Naive thymus-derived CD4-positive, alpha-beta T cell (primary cell): ENCODE measurements at regions not wholly inside any gene's neighbourhood (a gene's known extent, or its start where the extent isn't known, plus 50 kb on each side); places are given as distances from the start of the nearest gene placed in this dataset.

Experiments
- ATAC-seq: fragments of 150-1000 bp; cut with Tn5 transposase; 2 replicates; pipeline ENCODE4 v1.10.0; 2021; ENCODE audit warnings: mild to moderate bottlenecking, moderate library complexity
- CTCF ChIA-PET: fragments of 350-600 bp; sonication (Branson Sonifier 250); formaldehyde crosslinking; loops from one replicate; lab custom pipeline; 2021; ENCODE audit warnings: antibody characterized with exemption; lab: Charles Lee
- POLR2A ChIA-PET: fragments of 350-600 bp; sonication (Branson Sonifier 250); formaldehyde crosslinking; loops from one replicate; lab custom pipeline; 2021; ENCODE audit warnings: antibody characterized with exemption, inconsistent platforms; lab: Charles Lee
- DNase-seq, 9 donors: peaks; one replicate each; pipeline versions ENCODE4 v3.0.0 to v3.0.0-alpha.2; 2020 to 2022; ENCODE audit warnings: mixed read lengths in 1 of 9
- H3K27ac ChIP-seq: one replicate; pipeline ENCODE4 v1.7.0; 2013; ENCODE audit warnings: mild to moderate bottlenecking, low read depth, low read length, moderate library complexity
- H3K27me3 ChIP-seq, 2 donors: one replicate each; pipeline ENCODE4 v1.7.0; 2013; ENCODE audit warnings: low read length in 2 of 2, mild to moderate bottlenecking in 2 of 2, moderate library complexity in 2 of 2; ENCODE audit not compliant: control insufficient read depth in 2 of 2, insufficient read depth in 2 of 2
- H3K36me3 ChIP-seq, 3 experiments: 1 replicate in 2 of 3; 2 replicates in 1 of 3; pipeline ENCODE4 v1.7.0; 2013; ENCODE audit warnings: low read length in 3 of 3, mild to moderate bottlenecking in 3 of 3, moderate library complexity in 1 of 3; ENCODE audit not compliant: insufficient read depth in 3 of 3, control insufficient read depth in 2 of 3
- H3K4me1 ChIP-seq, 2 donors: one replicate each; pipeline ENCODE4 v1.7.0; 2013; ENCODE audit warnings: low read length in 2 of 2, mild to moderate bottlenecking in 2 of 2, moderate library complexity in 1 of 2; ENCODE audit not compliant: control insufficient read depth in 2 of 2, insufficient read depth in 2 of 2
- H3K4me3 ChIP-seq: 2 replicates; pipeline ENCODE4 v1.7.0; 2013; ENCODE audit warnings: mild to moderate bottlenecking, low read length
- H3K9me3 ChIP-seq, 3 experiments: 1 replicate in 2 of 3; 2 replicates in 1 of 3; pipeline ENCODE4 v1.7.0; 2013; ENCODE audit warnings: low read length in 3 of 3; ENCODE audit not compliant: control insufficient read depth in 2 of 3
- H3K27ac Mint-ChIP-seq, 9 donors: one replicate each; pipeline ENCODE4 v1.8.0; 2020 to 2022; ENCODE audit warnings: mixed read lengths in 9 of 9, mild to moderate bottlenecking in 8 of 9, moderate library complexity in 5 of 9, inconsistent platforms in 2 of 9
- H3K27me3 Mint-ChIP-seq, 5 donors: one replicate each; pipeline ENCODE4 v1.8.0; 2021 to 2022; ENCODE audit warnings: mixed read lengths in 5 of 5, mild to moderate bottlenecking in 1 of 5
- H3K36me3 Mint-ChIP-seq, 5 donors: one replicate each; pipeline ENCODE4 v1.8.0; 2020 to 2022; ENCODE audit warnings: mixed read lengths in 5 of 5, mild to moderate bottlenecking in 3 of 5, inconsistent platforms in 1 of 5
- H3K4me1 Mint-ChIP-seq, 7 donors: one replicate each; pipeline ENCODE4 v1.8.0; 2020 to 2022; ENCODE audit warnings: mixed read lengths in 7 of 7, mild to moderate bottlenecking in 3 of 7, inconsistent platforms in 1 of 7
- H3K4me3 Mint-ChIP-seq, 10 donors: one replicate each; pipeline ENCODE4 v1.8.0; 2020 to 2022; ENCODE audit warnings: mild to moderate bottlenecking in 10 of 10, mixed read lengths in 10 of 10, moderate library complexity in 6 of 10, inconsistent platforms in 2 of 10
- H3K9me3 Mint-ChIP-seq, 11 donors: one replicate each; pipeline ENCODE4 v1.8.0; 2020 to 2022; ENCODE audit warnings: mixed read lengths in 11 of 11, mild to moderate bottlenecking in 4 of 11, inconsistent platforms in 1 of 11, moderate library complexity in 1 of 11
- intact Hi-C, 2 donors: fragments of 100-400 bp; cut with micrococcal nuclease; formaldehyde crosslinking; loops; one replicate each; pipeline ENCODE4 v1.15.1; 2023

GRCh38 chr20:16966276-16966880, 218.2 kb downstream of the OTOR start:
- Mint-ChIP-seq H3K36me3 (no peaks in the 10 kb centered on the region), H3K4me1 (no peaks in the 10 kb centered on the region), H3K9me3 (peaks cover 0 to 16% (median 4%) of the 10 kb centered on the region in 11 donors), H3K27me3 (no peaks in the 10 kb centered on the region), H3K4me3 (no peak overlapping the region), H3K27ac (no peak overlapping the region)
- no peak for DNase-seq
- no peaks in the 10 kb centered on the region for H3K9me3 ChIP-seq
- H3K4me3 ChIP-seq = no peak overlapping the region
- no peaks in the 10 kb centered on the region for H3K36me3 ChIP-seq
- intact Hi-C loops = no loop called here
- H3K27me3 ChIP-seq = no peaks in the 10 kb centered on the region
- no peaks in the 10 kb centered on the region for H3K4me1 ChIP-seq
- ChIA-PET POLR2A (no interaction called here), CTCF (no interaction called here)
- no peak for ATAC-seq
- no peak overlapping the region for H3K27ac ChIP-seq

GRCh38 chr20:16968099-16968498, 219.9 kb downstream of the OTOR start:
- no peak for ATAC-seq
- H3K36me3 Mint-ChIP-seq = no peaks in the 10 kb centered on the region
- Histone ChIP-seq H3K4me3 (no peak overlapping the region), H3K27ac (no peak overlapping the region), H3K36me3 (no peaks in the 10 kb centered on the region), H3K9me3 (no peaks in the 10 kb centered on the region), H3K27me3 (no peaks in the 10 kb centered on the region), H3K4me1 (no peaks in the 10 kb centered on the region)
- no peak overlapping the region for H3K27ac Mint-ChIP-seq
- H3K4me3 Mint-ChIP-seq = no peak overlapping the region
- DNase-seq = no peak
- ChIA-PET POLR2A (no interaction called here), CTCF (no interaction called here)
- intact Hi-C loops = no loop called here
- no peaks in the 10 kb centered on the region for H3K27me3 Mint-ChIP-seq
- no peaks in the 10 kb centered on the region for H3K4me1 Mint-ChIP-seq
- H3K9me3 Mint-ChIP-seq = peaks cover 0 to 16% (median under 1%) of the 10 kb centered on the region in 11 donors

GRCh38 chr20:16970776-16971175, 222.6 kb downstream of the OTOR start:
- Mint-ChIP-seq H3K36me3 (no peaks in the 10 kb centered on the region), H3K9me3 (peaks cover 0 to 16% (median 3%) of the 10 kb centered on the region in 11 donors), H3K27ac (no peak overlapping the region), H3K27me3 (no peaks in the 10 kb centered on the region), H3K4me3 (no peak overlapping the region), H3K4me1 (no peaks in the 10 kb centered on the region)
- ChIA-PET POLR2A (no interaction called here), CTCF (no interaction called here)
- no peaks in the 10 kb centered on the region for H3K27me3 ChIP-seq
- ATAC-seq (no peak), DNase-seq (no peak)
- H3K9me3 ChIP-seq = no peaks in the 10 kb centered on the region
- no peak overlapping the region for H3K4me3 ChIP-seq
- H3K27ac ChIP-seq = no peak overlapping the region
- intact Hi-C loops = no loop called here
- no peaks in the 10 kb centered on the region for H3K36me3 ChIP-seq
- no peaks in the 10 kb centered on the region for H3K4me1 ChIP-seq

GRCh38 chr20:16974080-16974854, 226.1 kb downstream of the OTOR start:
- Mint-ChIP-seq H3K4me3 (no peak overlapping the region), H3K4me1 (no peaks in the 10 kb centered on the region)
- no peak for DNase-seq

GRCh38 chr20:16974855-16975162, 226.7 kb downstream of the OTOR start:
- Mint-ChIP-seq H3K36me3 (no peaks in the 10 kb centered on the region), H3K4me1 (no peaks in the 10 kb centered on the region), H3K4me3 (no peak overlapping the region), H3K9me3 (peaks cover 0 to 15% (median 4%) of the 10 kb centered on the region in 11 donors), H3K27ac (no peak overlapping the region), H3K27me3 (no peaks in the 10 kb centered on the region)
- intact Hi-C loops = no loop called here
- Histone ChIP-seq H3K4me1 (no peaks in the 10 kb centered on the region), H3K9me3 (no peaks in the 10 kb centered on the region), H3K27me3 (no peaks in the 10 kb centered on the region), H3K27ac (no peak overlapping the region), H3K36me3 (no peaks in the 10 kb centered on the region), H3K4me3 (no peak overlapping the region)
- POLR2A ChIA-PET = no interaction called here
- DNase-seq (no peak), ATAC-seq (no peak)
- CTCF ChIA-PET = no interaction called here

More at GRCh38 chr20:16974080-16974854, 226.1 kb downstream of the OTOR start:
- H3K4me1 ChIP-seq = no peaks in the 10 kb centered on the region
- ChIA-PET CTCF (no interaction called here), POLR2A (no interaction called here)
- Mint-ChIP-seq H3K27me3 (no peaks in the 10 kb centered on the region), H3K36me3 (no peaks in the 10 kb centered on the region), H3K9me3 (peaks cover 0 to 13% (median 4%) of the 10 kb centered on the region in 11 donors), H3K27ac (no peak overlapping the region)
- H3K9me3 ChIP-seq = no peaks in the 10 kb centered on the region
- no peak overlapping the region for H3K4me3 ChIP-seq
- no peak for ATAC-seq
- no peak overlapping the region for H3K27ac ChIP-seq
- H3K36me3 ChIP-seq = no peaks in the 10 kb centered on the region
- intact Hi-C loops = no loop called here
- H3K27me3 ChIP-seq = no peaks in the 10 kb centered on the region

GRCh38 chr20:16975682-16976081, 227.5 kb downstream of the OTOR start:
- intact Hi-C loops = no loop called here
- Histone ChIP-seq H3K4me3 (no peak overlapping the region), H3K9me3 (no peaks in the 10 kb centered on the region), H3K27me3 (no peaks in the 10 kb centered on the region), H3K27ac (no peak overlapping the region), H3K4me1 (no peaks in the 10 kb centered on the region), H3K36me3 (no peaks in the 10 kb centered on the region)
- ChIA-PET CTCF (no interaction called here), POLR2A (no interaction called here)
- no peak overlapping the region for H3K4me3 Mint-ChIP-seq
- no peaks in the 10 kb centered on the region for H3K36me3 Mint-ChIP-seq
- no peaks in the 10 kb centered on the region for H3K27me3 Mint-ChIP-seq
- DNase-seq (no peak), ATAC-seq (no peak)
- H3K27ac Mint-ChIP-seq = no peak overlapping the region
- peaks cover 0 to 17% (median 4%) of the 10 kb centered on the region in 11 donors for H3K9me3 Mint-ChIP-seq
- no peaks in the 10 kb centered on the region for H3K4me1 Mint-ChIP-seq

GRCh38 chr20:16978497-16978896, 230.3 kb downstream of the OTOR start:
- H3K27ac Mint-ChIP-seq = no peak overlapping the region
- Histone ChIP-seq H3K4me3 (no peak overlapping the region), H3K9me3 (no peaks in the 10 kb centered on the region), H3K36me3 (no peaks in the 10 kb centered on the region), H3K27ac (no peak overlapping the region), H3K4me1 (no peaks in the 10 kb centered on the region), H3K27me3 (no peaks in the 10 kb centered on the region)
- POLR2A ChIA-PET = no interaction called here
- H3K4me3 Mint-ChIP-seq = no peak overlapping the region
- CTCF ChIA-PET = no interaction called here
- H3K36me3 Mint-ChIP-seq = no peaks in the 10 kb centered on the region
- intact Hi-C loops = no loop called here
- H3K27me3 Mint-ChIP-seq = no peaks in the 10 kb centered on the region
- ATAC-seq (no peak), DNase-seq (no peak)
- no peaks in the 10 kb centered on the region for H3K4me1 Mint-ChIP-seq
- peaks cover 0 to 17% (median 8%) of the 10 kb centered on the region in 11 donors for H3K9me3 Mint-ChIP-seq
